Globus pallidus (tissue), 1 donor: ENCODE measurements at regions not wholly inside any gene's neighbourhood (a gene's known extent, or its start where the extent isn't known, plus 50 kb on each side); places are given as distances from the start of the nearest gene placed in this dataset.

Experiments
- DNase-seq: peaks from one replicate; pipeline ENCODE4 v3.0.0-alpha.2; 2015; ENCODE audit warnings: low spot score

DNA sequence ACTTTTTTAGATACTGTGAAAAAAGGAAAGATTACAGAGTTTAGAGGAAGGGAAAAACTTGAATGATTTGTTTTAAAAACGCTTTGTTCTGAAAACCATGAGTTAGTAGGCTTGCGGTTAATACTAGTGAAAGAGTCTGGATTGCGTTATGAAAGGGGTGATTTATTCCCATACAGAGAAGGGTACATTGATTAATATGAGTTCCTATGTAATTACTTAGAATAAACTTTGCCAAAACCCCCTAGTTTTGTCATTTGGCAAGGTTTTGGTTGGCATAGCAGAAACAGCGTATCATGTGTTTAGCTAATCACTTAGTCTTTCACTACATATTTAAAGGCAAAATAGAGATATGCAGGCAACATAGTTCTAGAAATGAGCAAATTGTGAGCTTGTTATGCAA lies 91.2 kb upstream of the POT1 start:
- DNase-seq: no peak

- DNase-seq: no peak
Observed at GRCh38 chr7:125010540-125010939, 80.9 kb upstream of the POT1 start.

GRCh38 chr7:124996778-124997177 lies 67.2 kb upstream of the POT1 start:
- no peak for DNase-seq

- DNase-seq: no peak
Observed at GRCh38 chr7:124992851-124993562, 63.4 kb upstream of the POT1 start.

- no peak for DNase-seq
Observed at GRCh38 chr7:124989911-124990310, 60.3 kb upstream of the POT1 start.
